EL (cell line): ENCODE measurements at regions not wholly inside any gene's neighbourhood (a gene's known extent, or its start where the extent isn't known, plus 50 kb on each side); places are given as distances from the start of the nearest gene placed in this dataset.
"Not testable (repeated sequence)": the region's sequence is repeated elsewhere in the genome, so short reads cannot be mapped to it uniquely, and the experiment has no call there.

Experiments
- DNase-seq: peaks from one replicate; pipeline ENCODE4 v3.0.0-alpha.2; 2016

- no peak for DNase-seq
Observed at GRCh38 chr22:26806445-26807175, 149.2 kb downstream of the MIAT start.

- no peak for DNase-seq
Observed at GRCh38 chr22:26811647-26811992, 154.2 kb downstream of the MIAT start.

GRCh38 chr22:26812731-26813130 is 155.3 kb downstream of the MIAT start:
- DNase-seq = no peak

- no peak for DNase-seq
Observed at GRCh38 chr22:26816726-26817125, 159.3 kb downstream of the MIAT start.

- no peak for DNase-seq
Observed at GRCh38 chr22:26817926-26818325, 160.5 kb downstream of the MIAT start.

DNA sequence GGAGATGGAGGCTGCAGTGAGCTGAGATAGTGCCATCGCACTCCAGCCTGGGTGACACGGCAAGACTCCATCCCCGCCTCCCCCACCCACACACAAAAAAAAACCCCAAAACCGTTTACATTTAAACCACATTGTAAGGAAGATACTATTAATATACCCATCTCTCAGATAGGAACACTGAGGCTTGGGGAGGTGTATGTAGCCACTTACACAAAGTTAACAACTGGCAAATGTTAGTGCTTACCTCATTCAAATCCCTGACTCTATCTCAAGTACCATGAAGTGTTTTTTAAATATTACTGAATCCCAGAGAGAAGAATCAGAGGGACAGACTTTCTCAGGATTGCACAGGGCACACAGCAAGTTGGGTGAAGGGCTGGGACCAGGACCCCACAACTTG is 164.5 kb downstream of the MIAT start:
- no peak for DNase-seq

GRCh38 chr22:26822313-26822712 is 164.9 kb downstream of the MIAT start:
- DNase-seq = no peak

- DNase-seq = no peak
Observed at GRCh38 chr22:26823966-26824365, 166.6 kb downstream of the MIAT start.

DNA sequence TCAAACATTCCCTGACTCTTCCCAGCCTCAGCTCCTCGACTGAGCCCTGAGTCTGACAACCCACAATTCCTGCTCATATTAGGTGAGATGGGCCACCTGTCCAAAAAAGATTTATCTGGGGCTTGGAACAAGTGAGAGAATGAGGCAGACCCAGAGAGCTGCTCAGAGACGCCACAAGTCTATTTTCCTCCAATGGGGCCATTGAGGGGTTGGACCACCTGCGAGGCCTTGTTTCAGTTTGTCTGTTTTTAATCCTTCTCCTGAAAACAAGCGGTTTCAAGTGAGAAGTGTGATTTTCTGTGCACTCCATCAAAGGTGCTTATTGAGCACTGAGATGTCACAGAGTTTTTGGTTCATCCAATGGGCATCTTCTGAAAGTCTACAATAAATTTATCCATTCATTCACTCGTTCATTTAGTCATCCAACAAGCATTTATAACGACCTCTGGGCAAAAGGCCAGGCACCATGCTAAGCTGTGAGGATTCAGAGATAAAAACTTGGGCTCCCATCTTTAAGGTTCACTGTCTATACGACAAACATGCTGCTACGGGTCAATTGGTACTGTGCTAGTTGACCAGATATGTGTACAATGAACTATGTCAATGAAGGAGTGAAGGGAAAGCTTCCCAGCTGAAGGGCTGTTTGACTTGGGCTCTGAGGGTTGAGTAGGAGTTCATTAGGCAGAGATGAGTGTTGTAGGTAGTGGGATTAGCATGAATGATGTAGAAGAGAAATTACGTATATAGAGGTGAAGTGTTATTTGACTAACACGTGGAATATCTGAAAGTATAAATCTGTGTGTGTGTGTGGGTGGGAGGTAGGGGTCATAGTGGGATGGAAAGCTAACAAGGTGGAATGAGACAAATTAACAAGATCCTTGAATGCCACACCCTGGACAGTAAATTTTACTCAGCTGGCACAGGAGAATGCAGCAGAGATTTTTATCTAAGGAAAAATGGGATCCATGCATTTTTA is 168.9 kb downstream of the MIAT start:
- peak; percentile 16 for DNase-seq

- no peak for DNase-seq
Observed at GRCh38 chr22:26827611-26828010, 170.2 kb downstream of the MIAT start.

- peak; percentile 44 for DNase-seq
Observed at GRCh38 chr22:26828311-26828710, 170.9 kb downstream of the MIAT start.

DNA sequence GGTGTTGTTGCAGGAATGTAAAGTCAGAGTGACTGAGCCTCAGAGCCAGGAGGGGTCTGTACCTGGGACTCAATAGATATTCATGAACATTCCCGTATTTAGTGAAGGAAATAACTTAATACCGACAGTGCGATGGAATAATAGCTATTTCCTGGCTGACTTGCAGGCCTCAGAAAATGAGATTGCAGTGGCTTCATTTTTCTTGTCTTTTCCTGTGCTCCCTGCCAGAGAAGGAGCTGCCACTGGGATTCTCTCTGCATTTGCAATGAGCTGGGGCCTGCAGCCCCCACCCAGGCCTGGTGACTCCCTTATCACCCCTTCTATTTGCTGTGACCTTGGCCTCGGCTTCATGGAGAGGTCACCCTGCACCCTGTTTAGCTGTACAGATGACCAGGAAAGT is 173.4 kb downstream of the MIAT start:
- no peak for DNase-seq

DNA sequence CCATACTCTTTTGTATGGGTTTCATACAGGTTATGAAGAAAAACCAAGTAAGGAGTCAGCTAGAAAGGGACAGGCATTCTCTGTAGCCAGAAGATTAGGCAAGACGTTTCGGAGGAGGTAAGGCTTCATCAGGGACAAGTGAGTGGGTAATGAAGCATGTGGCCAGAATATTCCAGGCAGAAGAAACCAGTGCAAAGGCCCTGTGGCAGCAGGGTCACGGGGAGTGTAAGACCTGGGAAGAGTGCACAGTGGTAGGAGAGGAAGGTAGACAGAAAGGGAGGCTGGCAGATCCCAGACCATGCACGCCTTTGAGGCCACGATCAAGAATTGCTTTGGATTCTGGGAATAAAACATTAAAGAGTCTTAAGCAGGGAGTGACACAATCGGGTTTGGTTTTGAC is 177.6 kb downstream of the MIAT start:
- DNase-seq = no peak

- DNase-seq = peak; percentile 56
Observed at GRCh38 chr22:26835929-26836528, 178.6 kb downstream of the MIAT start.

DNA sequence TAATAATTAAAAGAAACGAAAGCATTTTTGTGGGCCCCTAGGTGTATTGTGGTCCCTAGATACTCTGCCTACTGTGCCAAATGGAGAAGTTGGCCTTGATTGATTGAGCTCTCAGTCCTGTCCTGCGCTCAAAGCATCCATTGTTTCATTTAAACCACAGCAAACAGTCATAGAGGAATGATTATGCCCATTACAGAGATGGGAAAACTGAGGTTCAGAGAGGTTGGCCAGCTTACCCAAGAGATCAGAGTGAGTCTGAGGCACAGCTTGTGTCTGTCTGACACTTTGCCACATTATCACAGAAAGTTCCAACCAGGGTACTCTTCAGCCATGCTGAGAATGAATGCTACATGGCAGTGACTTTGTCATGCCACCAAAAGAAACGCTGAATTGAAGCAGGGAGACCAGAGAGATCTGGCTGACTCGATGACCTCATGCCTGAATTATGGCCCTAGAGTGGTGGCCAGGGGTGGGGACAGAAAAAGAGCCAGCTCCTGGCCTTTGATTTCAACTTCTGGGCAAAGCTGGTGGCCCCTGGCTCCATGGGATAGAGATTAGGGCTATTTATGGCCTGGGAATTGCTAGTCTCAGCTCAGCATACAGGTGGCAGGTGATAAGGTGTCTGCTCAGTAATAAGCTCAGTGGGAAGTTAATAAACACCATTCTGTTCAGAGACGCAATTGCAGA is 180.5 kb downstream of the MIAT start:
- DNase-seq = no peak

- DNase-seq = no peak
Observed at GRCh38 chr22:26838471-26838825, 181.1 kb downstream of the MIAT start.

DNA sequence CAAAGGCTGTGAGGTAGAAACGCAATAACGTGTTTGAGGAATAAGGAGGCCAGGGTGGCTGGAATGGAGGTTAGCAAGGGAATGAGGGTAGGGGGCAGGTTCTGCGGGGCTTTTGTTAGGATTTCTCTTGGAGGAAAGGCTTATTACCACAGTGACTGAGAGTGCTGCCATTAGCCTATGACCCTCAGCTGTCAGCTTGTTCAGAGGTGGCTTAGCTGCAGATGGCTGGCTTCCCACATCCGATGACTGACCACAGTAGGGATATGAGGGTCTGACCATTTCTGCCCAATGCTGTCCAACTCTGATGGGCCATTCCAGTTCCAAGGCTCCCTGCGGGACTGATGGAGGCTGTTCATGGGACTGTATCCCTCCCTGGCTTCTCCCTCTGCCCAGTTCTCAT is 181.8 kb downstream of the MIAT start:
- DNase-seq = no peak

- DNase-seq = not testable (repeated sequence)
Observed at GRCh38 chr22:26840770-26841169, 183.4 kb downstream of the MIAT start.

- DNase-seq = no peak
Observed at GRCh38 chr22:26842103-26842502, 184.7 kb downstream of the MIAT start.

DNA sequence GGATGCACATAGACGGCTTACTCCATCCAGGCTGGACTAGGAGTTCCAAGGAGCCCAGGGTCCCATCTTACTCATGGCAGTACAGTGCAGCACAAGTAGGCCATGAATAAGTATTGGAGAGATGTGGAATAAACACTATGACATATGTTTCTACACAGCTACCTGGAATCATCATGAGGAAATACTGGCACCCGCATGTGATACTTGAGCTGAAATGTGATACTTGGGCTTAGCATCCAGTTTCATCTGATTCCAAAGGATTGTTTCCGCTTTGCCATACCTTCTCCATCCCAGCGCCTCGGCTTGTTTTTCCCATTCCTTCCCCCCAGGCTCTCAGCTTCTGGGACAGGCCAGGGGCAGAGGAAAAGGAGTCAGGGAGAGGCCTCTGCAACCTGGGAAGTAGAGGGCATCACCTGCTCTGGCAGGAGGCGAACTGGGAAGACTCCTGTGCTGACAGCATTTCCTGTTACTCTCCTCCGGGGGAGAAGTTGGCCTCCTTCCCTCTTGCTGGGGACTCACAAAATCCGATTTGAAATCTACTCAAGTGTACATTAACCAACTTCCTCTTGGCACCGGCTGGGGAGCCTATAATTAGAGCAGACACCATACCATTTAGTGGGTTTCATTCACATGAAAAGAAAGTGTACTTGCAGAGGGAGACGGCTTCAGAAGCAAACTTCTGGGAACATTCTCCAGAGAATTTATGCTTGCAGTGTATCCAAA is 187.8 kb downstream of the MIAT start:
- DNase-seq = no peak

- DNase-seq = no peak
Observed at GRCh38 chr22:26846076-26846475, 188.7 kb downstream of the MIAT start.

DNA sequence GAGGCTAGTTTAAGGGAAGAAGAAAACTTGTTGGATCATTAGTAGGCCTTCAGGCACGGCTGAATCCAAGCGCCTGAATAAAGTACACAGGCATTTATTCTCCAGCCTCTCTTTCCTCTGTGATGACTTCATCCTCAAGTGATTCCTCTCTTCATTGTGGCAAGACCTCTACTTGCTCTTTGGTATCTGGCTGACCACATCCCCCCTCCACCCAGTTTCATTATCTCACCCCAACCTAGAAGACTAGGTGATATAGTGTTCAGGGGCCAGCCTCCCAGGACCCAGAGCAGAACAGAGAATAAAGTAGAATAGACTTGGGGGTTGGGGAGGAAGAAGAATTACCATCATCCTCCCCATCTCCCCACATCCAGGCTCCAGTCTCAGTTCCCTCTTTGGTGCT is 189.3 kb downstream of the MIAT start:
- DNase-seq = peak; percentile 43

DNA sequence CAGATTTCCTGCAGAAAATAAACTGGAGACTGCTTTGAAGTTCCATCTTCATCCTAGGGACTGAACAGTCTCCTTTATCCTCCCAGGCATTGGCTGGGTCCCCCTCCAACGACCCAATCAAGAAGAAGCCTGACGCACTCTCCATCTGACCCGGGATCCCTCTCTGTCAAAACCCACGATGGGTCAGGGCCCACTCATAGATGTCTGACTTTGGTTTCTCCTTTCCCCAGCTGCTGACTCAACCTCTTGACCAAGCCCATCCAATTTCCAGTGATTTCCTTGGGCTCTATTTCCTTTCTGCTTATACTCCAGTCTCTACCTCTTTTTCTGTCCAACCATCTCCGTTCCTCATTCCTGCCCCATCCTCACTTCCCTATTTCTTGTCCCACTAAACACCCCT is 189.7 kb downstream of the MIAT start:
- DNase-seq = no peak
